Peyer's patch (tissue), 4 donors: ENCODE measurements at regions not wholly inside any gene's neighbourhood (a gene's known extent, or its start where the extent isn't known, plus 50 kb on each side); places are given as distances from the start of the nearest gene placed in this dataset.

Experiments
- CTCF ChIP-seq, 6 experiments: fragments of 450-650 bp in 4 of 6; fragments of 200-600 bp in 2 of 6; sonication (generic) in 1 of 6; IDR thresholded peaks; one replicate each; pipeline ENCODE4 v1.5.1; 2017 to 2019; ENCODE audit warnings: antibody characterized with exemption in 6 of 6, mild to moderate bottlenecking in 3 of 6, moderate library complexity in 1 of 6
- POLR2A ChIP-seq, 2 donors: fragments of 450-650 bp; IDR thresholded peaks; one replicate each; pipeline ENCODE4 v1.5.1; 2017; ENCODE audit warnings: antibody characterized with exemption in 2 of 2, mild to moderate bottlenecking in 2 of 2, moderate library complexity in 2 of 2

GRCh38 chr13:85729296-85729695 lies 69.9 kb downstream of the SLITRK6 start:
- no peak for TF ChIP-seq CTCF (IDR thresholded peaks at IDR 0.05)
- TF ChIP-seq POLR2A (IDR thresholded peaks at IDR 0.05), result no peak
